C4-2B (cell line): ENCODE measurements at regions not wholly inside any gene's neighbourhood (a gene's known extent, or its start where the extent isn't known, plus 50 kb on each side); places are given as distances from the start of the nearest gene placed in this dataset.

ENCODE experiments used
- CTCF ChIP-seq: fragments of 450-650 bp; conservative IDR thresholded peaks from 2 replicates; pipeline ENCODE4 v1.5.1; 2017; ENCODE audit warnings: mild to moderate bottlenecking
- ZFX ChIP-seq: fragments of 450-650 bp; IDR thresholded peaks from 2 replicates; pipeline ENCODE4 v1.6.1; 2017

- TF ChIP-seq CTCF (no peak), ZFX (no peak)
Measured at GRCh38 chr18:40955351-40955750, 999.7 kb upstream of the PIK3C3 start.
